ENCODE measurements at regions not wholly inside any gene's neighbourhood (a gene's known extent, or its start where the extent isn't known, plus 50 kb on each side); places are given as distances from the start of the nearest gene placed in this dataset.

DNA sequence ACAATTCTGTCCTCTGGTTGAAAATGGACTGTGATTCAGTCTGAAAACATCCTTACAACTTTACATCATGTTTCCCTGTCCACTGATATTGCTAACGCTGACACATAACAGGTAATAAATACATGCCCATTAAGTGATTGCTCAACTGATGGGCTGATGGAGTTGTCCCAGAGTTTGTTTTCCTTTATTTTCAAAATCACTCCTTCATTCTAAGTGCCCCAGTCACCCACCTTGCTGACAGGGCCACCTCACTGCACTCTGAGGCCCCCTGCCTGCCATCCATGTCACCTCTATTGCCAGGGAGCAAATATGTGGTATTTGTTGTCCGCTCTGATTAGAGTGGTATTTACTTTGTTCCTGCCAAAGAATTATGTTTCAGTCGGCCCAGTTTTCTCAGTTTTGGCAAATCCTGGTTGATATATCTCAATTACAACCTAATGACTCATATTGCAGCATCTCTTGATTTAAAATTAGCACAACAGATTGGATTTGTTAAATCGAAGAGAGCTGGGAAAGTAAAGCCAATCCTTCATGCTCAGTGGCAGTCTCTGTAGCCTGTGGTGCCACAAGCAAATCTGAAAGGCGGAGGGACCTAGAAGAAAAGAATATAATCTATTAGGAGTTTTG, 105.1 kb downstream of the RDH14 start:
- no peak for ATAC-seq (ENCODE audit: low read depth)
- H3K9me3 Mint-ChIP-seq = peaks cover 4% of the 10 kb centered on the region
- POLR2A ChIA-PET = no interaction called here
- H3K27ac Mint-ChIP-seq = no peak overlapping the region
- CTCF ChIA-PET = no interaction called here
- no peak overlapping the region for H3K4me3 Mint-ChIP-seq
- no peaks in the 10 kb centered on the region for H3K36me3 Mint-ChIP-seq (ENCODE audit: low read depth)
- H3K27me3 Mint-ChIP-seq = peaks cover 19% of the 10 kb centered on the region
- TF ChIP-seq, protein P1, sequence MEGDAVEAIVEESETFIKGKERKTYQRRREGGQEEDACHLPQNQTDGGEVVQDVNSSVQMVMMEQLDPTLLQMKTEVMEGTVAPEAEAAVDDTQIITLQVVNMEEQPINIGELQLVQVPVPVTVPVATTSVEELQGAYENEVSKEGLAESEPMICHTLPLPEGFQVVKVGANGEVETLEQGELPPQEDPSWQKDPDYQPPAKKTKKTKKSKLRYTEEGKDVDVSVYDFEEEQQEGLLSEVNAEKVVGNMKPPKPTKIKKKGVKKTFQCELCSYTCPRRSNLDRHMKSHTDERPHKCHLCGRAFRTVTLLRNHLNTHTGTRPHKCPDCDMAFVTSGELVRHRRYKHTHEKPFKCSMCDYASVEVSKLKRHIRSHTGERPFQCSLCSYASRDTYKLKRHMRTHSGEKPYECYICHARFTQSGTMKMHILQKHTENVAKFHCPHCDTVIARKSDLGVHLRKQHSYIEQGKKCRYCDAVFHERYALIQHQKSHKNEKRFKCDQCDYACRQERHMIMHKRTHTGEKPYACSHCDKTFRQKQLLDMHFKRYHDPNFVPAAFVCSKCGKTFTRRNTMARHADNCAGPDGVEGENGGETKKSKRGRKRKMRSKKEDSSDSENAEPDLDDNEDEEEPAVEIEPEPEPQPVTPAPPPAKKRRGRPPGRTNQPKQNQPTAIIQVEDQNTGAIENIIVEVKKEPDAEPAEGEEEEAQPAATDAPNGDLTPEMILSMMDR (IDR thresholded peaks at IDR 0.05) = no peak
- no peaks in the 10 kb centered on the region for H3K4me1 Mint-ChIP-seq
- no peak for DNase-seq
- intact Hi-C loops (cut with micrococcal nuclease) = no loop called here

GRCh38 chr2:18454692-18455235, 105.7 kb downstream of the RDH14 start:
- Mint-ChIP-seq H3K4me1 (no peaks in the 10 kb centered on the region), H3K27me3 (peaks cover 18% of the 10 kb centered on the region), H3K9me3 (peaks cover 2% of the 10 kb centered on the region), H3K36me3 (ENCODE audit: low read depth) (no peaks in the 10 kb centered on the region), H3K4me3 (no peak overlapping the region), H3K27ac (no peak overlapping the region)
- DNase-seq (no peak), ATAC-seq (ENCODE audit: low read depth) (no peak)
- ChIA-PET CTCF (no interaction called here), POLR2A (no interaction called here)
- intact Hi-C loops (cut with micrococcal nuclease) = no loop called here
- TF ChIP-seq, protein P1 (IDR thresholded peaks at IDR 0.05) = no peak

- intact Hi-C loops (cut with micrococcal nuclease) = no loop called here
- H3K27me3 Mint-ChIP-seq = peaks cover 13% of the 10 kb centered on the region
- POLR2A ChIA-PET = no interaction called here
Measured at GRCh38 chr2:18446715-18447114, 113.7 kb downstream of the RDH14 start.

GRCh38 chr2:18445433-18446320, 114.8 kb downstream of the RDH14 start:
- Mint-ChIP-seq H3K4me3 (no peak overlapping the region), H3K27me3 (peaks cover 18% of the 10 kb centered on the region), H3K36me3 (ENCODE audit: low read depth) (no peaks in the 10 kb centered on the region), H3K27ac (no peak overlapping the region), H3K4me1 (no peaks in the 10 kb centered on the region), H3K9me3 (no peaks in the 10 kb centered on the region)
- intact Hi-C loops (cut with micrococcal nuclease) = no loop called here
- ATAC-seq (ENCODE audit: low read depth) = no peak
- ChIA-PET POLR2A (no interaction called here), CTCF (no interaction called here)
- TF ChIP-seq, protein P1 (IDR thresholded peaks at IDR 0.05) = no peak
- no peak for DNase-seq

More at GRCh38 chr2:18446715-18447114, 113.7 kb downstream of the RDH14 start:
- H3K4me3 Mint-ChIP-seq = no peak overlapping the region
- TF ChIP-seq, protein P1 (IDR thresholded peaks at IDR 0.05) = no peak
- CTCF ChIA-PET = no interaction called here
- H3K9me3 Mint-ChIP-seq = no peaks in the 10 kb centered on the region
- no peaks in the 10 kb centered on the region for H3K4me1 Mint-ChIP-seq
- H3K27ac Mint-ChIP-seq = no peak overlapping the region
- no peak for ATAC-seq (ENCODE audit: low read depth)
- H3K36me3 Mint-ChIP-seq (ENCODE audit: low read depth) = no peaks in the 10 kb centered on the region
- DNase-seq = no peak

DNA sequence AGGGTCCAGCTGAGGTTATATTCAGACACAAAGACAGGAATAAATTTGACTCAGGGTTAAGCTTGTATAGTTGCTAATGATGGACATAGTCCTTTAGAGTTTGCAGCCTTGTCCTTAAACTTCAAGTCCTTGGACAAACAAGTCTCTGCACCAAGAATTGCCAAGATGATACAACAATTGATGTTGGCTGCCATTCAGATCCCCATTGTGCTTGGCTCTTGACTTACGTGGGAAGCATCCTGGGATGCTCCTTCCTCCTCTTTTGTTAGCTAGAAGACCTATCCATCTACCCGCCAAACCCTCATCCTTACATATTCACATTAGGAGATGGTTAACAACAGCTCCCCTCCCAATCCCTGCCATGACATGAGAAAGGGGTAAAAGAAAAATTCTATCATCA, 115.6 kb downstream of the RDH14 start:
- no peak for ATAC-seq (ENCODE audit: low read depth)
- DNase-seq = no peak
- Mint-ChIP-seq H3K4me3 (no peak overlapping the region), H3K9me3 (no peaks in the 10 kb centered on the region), H3K36me3 (ENCODE audit: low read depth) (no peaks in the 10 kb centered on the region), H3K27me3 (peaks cover 18% of the 10 kb centered on the region), H3K27ac (no peak overlapping the region), H3K4me1 (no peaks in the 10 kb centered on the region)
- TF ChIP-seq, protein P1 (IDR thresholded peaks at IDR 0.05) = no peak
- ChIA-PET POLR2A (no interaction called here), CTCF (no interaction called here)
- intact Hi-C loops (cut with micrococcal nuclease) = no loop called here

All from activated B cell treated with CpG ODN at 0.5 μM for 24 hours (primary cell).